Stimulated activated naive B cell treated with anti-CD40 and anti-IgM and Interleukin-4, amounts not matched to agents 10 μg/mL and 1 μg/mL and 100 μg/mL, for 72 hours (primary cell): ENCODE measurements at regions not wholly inside any gene's neighbourhood (a gene's known extent, or its start where the extent isn't known, plus 50 kb on each side); places are given as distances from the start of the nearest gene placed in this dataset.
"Not testable (repeated sequence)": the region's sequence is repeated elsewhere in the genome, so short reads cannot be mapped to it uniquely, and the experiment has no call there.

Experiments used
- ATAC-seq, 2 donors: fragments of 150-1000 bp; cut with Tn5 transposase; replicated peaks; 2 replicates each; pipeline ENCODE4 v1.10.0; 2021; ENCODE audit warnings: moderate library complexity in 1 of 2
- DNase-seq: peaks from one replicate; pipeline ENCODE4 v3.0.0; 2021
- H3K27ac Mint-ChIP-seq: one replicate; pipeline ENCODE4 v1.8.0; 2022; ENCODE audit warnings: mild to moderate bottlenecking, mixed read lengths
- H3K27me3 Mint-ChIP-seq, 2 donors: one replicate each; pipeline ENCODE4 v1.8.0; 2022; ENCODE audit warnings: mixed read lengths in 2 of 2
- H3K36me3 Mint-ChIP-seq, 2 donors: one replicate each; pipeline ENCODE4 v1.8.0; 2022; ENCODE audit warnings: mixed read lengths in 2 of 2, mild to moderate bottlenecking in 1 of 2
- H3K4me1 Mint-ChIP-seq, 2 donors: one replicate each; pipeline ENCODE4 v1.8.0; 2022; ENCODE audit warnings: mixed read lengths in 2 of 2, mild to moderate bottlenecking in 1 of 2
- H3K4me3 Mint-ChIP-seq, 2 donors: one replicate each; pipeline ENCODE4 v1.8.0; 2022; ENCODE audit warnings: mild to moderate bottlenecking in 2 of 2, mixed read lengths in 2 of 2, moderate library complexity in 1 of 2
- H3K9me3 Mint-ChIP-seq, 2 donors: one replicate each; pipeline ENCODE4 v1.8.0; 2022; ENCODE audit warnings: mixed read lengths in 2 of 2, mild to moderate bottlenecking in 1 of 2

- Mint-ChIP-seq H3K9me3 (peaks cover 0 to 3% of the 10 kb centered on the region in 2 donors), H3K27me3 (no peaks in the 10 kb centered on the region), H3K4me3 (no peak overlapping the region), H3K4me1 (no peaks in the 10 kb centered on the region), H3K27ac (no peak overlapping the region), H3K36me3 (no peaks in the 10 kb centered on the region)
- DNase-seq (no peak), ATAC-seq (no peak)
These were observed 57.6 kb downstream of the CCDC59 start for GRCh38 chr12:82300611-82301010.

GRCh38 chr12:82299319-82300025, 58.7 kb downstream of the CCDC59 start:
- DNase-seq = no peak
- H3K4me1 Mint-ChIP-seq = no peaks in the 10 kb centered on the region
- no peak overlapping the region for H3K4me3 Mint-ChIP-seq
- ATAC-seq = no peak
- no peaks in the 10 kb centered on the region for H3K36me3 Mint-ChIP-seq
- H3K27ac Mint-ChIP-seq = no peak overlapping the region
- no peaks in the 10 kb centered on the region for H3K27me3 Mint-ChIP-seq
- H3K9me3 Mint-ChIP-seq = peaks cover 0 to under 1% of the 10 kb centered on the region in 2 donors

- no peaks in the 10 kb centered on the region for H3K9me3 Mint-ChIP-seq
- H3K4me1 Mint-ChIP-seq = no peaks in the 10 kb centered on the region
- no peak overlapping the region for H3K27ac Mint-ChIP-seq
- no peak for ATAC-seq
- no peaks in the 10 kb centered on the region for H3K36me3 Mint-ChIP-seq
- no peak overlapping the region for H3K4me3 Mint-ChIP-seq
- H3K27me3 Mint-ChIP-seq = no peaks in the 10 kb centered on the region
- DNase-seq = no peak
These were observed 67.8 kb downstream of the CCDC59 start for GRCh38 chr12:82290415-82290814.

- H3K4me1 Mint-ChIP-seq, H3K4me3 Mint-ChIP-seq, H3K9me3 Mint-ChIP-seq, H3K27ac Mint-ChIP-seq, H3K27me3 Mint-ChIP-seq, ATAC-seq, DNase-seq, H3K36me3 Mint-ChIP-seq: not testable (repeated sequence)
These were observed 76.9 kb downstream of the CCDC59 start for GRCh38 chr12:82281335-82281734.

- Mint-ChIP-seq H3K9me3 (peaks cover 9 to 11% of the 10 kb centered on the region in 2 donors), H3K36me3 (peaks cover 0 to 2% of the 10 kb centered on the region in 2 donors), H3K27ac (no peak overlapping the region), H3K27me3 (no peaks in the 10 kb centered on the region), H3K4me1 (no peaks in the 10 kb centered on the region), H3K4me3 (no peak overlapping the region)
- DNase-seq (no peak), ATAC-seq (no peak)
These were observed 78.6 kb downstream of the CCDC59 start for GRCh38 chr12:82279536-82280058.

GRCh38 chr12:82277582-82277981, 80.6 kb downstream of the CCDC59 start:
- H3K4me3 Mint-ChIP-seq = no peak overlapping the region
- DNase-seq = no peak
- no peak overlapping the region for H3K27ac Mint-ChIP-seq
- no peak for ATAC-seq
- H3K4me1 Mint-ChIP-seq = no peaks in the 10 kb centered on the region
- peaks cover 9 to 14% of the 10 kb centered on the region in 2 donors for H3K9me3 Mint-ChIP-seq
- peaks cover 0 to 2% of the 10 kb centered on the region in 2 donors for H3K36me3 Mint-ChIP-seq
- no peaks in the 10 kb centered on the region for H3K27me3 Mint-ChIP-seq

- ATAC-seq (no peak), DNase-seq (no peak)
- H3K27me3 Mint-ChIP-seq = no peaks in the 10 kb centered on the region
- H3K4me3 Mint-ChIP-seq = no peak overlapping the region
- H3K27ac Mint-ChIP-seq = no peak overlapping the region
- no peaks in the 10 kb centered on the region for H3K36me3 Mint-ChIP-seq
- H3K9me3 Mint-ChIP-seq = peaks cover 5 to 7% of the 10 kb centered on the region in 2 donors
- no peaks in the 10 kb centered on the region for H3K4me1 Mint-ChIP-seq
These were observed 115.5 kb downstream of the CCDC59 start for GRCh38 chr12:82242729-82243128.

- Mint-ChIP-seq H3K36me3 (no peaks in the 10 kb centered on the region), H3K4me1 (no peaks in the 10 kb centered on the region), H3K4me3 (no peak overlapping the region), H3K9me3 (peaks cover 4% of the 10 kb centered on the region in 2 donors), H3K27ac (no peak overlapping the region), H3K27me3 (no peaks in the 10 kb centered on the region)
- DNase-seq (no peak), ATAC-seq (no peak)
These were observed 132.3 kb downstream of the CCDC59 start for GRCh38 chr12:82225871-82226270.

- Mint-ChIP-seq H3K4me1 (no peaks in the 10 kb centered on the region), H3K27ac (no peak overlapping the region), H3K27me3 (no peaks in the 10 kb centered on the region), H3K36me3 (no peaks in the 10 kb centered on the region), H3K4me3 (no peak overlapping the region), H3K9me3 (peaks cover 4% of the 10 kb centered on the region in 2 donors)
- ATAC-seq = no peak
- DNase-seq = no peak
These were observed 134.8 kb downstream of the CCDC59 start for GRCh38 chr12:82223426-82223825.

- ATAC-seq = no peak
- H3K27ac Mint-ChIP-seq = no peak overlapping the region
- no peak overlapping the region for H3K4me3 Mint-ChIP-seq
- no peaks in the 10 kb centered on the region for H3K27me3 Mint-ChIP-seq
- H3K36me3 Mint-ChIP-seq = peaks cover 0 to 2% of the 10 kb centered on the region in 2 donors
- no peaks in the 10 kb centered on the region for H3K4me1 Mint-ChIP-seq
- no peak for DNase-seq
- H3K9me3 Mint-ChIP-seq = peaks cover 4 to 6% of the 10 kb centered on the region in 2 donors
These were observed 141.7 kb downstream of the CCDC59 start for GRCh38 chr12:82216475-82216874.

- ATAC-seq (no peak), DNase-seq (no peak)
- H3K4me1 Mint-ChIP-seq = no peaks in the 10 kb centered on the region
- peaks cover 0 to 2% of the 10 kb centered on the region in 2 donors for H3K36me3 Mint-ChIP-seq
- no peak overlapping the region for H3K4me3 Mint-ChIP-seq
- no peak overlapping the region for H3K27ac Mint-ChIP-seq
- H3K9me3 Mint-ChIP-seq = peaks cover 7 to 13% of the 10 kb centered on the region in 2 donors
- no peaks in the 10 kb centered on the region for H3K27me3 Mint-ChIP-seq
These were observed 144.4 kb downstream of the CCDC59 start for GRCh38 chr12:82213761-82214160.

GRCh38 chr12:82210882-82211281, 147.3 kb downstream of the CCDC59 start:
- DNase-seq (no peak), ATAC-seq (no peak)
- H3K27me3 Mint-ChIP-seq = no peaks in the 10 kb centered on the region
- no peak overlapping the region for H3K4me3 Mint-ChIP-seq
- H3K36me3 Mint-ChIP-seq = peaks cover 0 to 2% of the 10 kb centered on the region in 2 donors
- peaks cover 4 to 13% of the 10 kb centered on the region in 2 donors for H3K9me3 Mint-ChIP-seq
- no peak overlapping the region for H3K27ac Mint-ChIP-seq
- H3K4me1 Mint-ChIP-seq = no peaks in the 10 kb centered on the region

GRCh38 chr12:82209533-82209932, 148.7 kb downstream of the CCDC59 start:
- Mint-ChIP-seq H3K9me3 (peaks cover 4 to 13% of the 10 kb centered on the region in 2 donors), H3K27me3 (no peaks in the 10 kb centered on the region), H3K4me3 (no peak overlapping the region), H3K4me1 (no peaks in the 10 kb centered on the region), H3K36me3 (peaks cover 0 to 2% of the 10 kb centered on the region in 2 donors), H3K27ac (no peak overlapping the region)
- DNase-seq = no peak
- no peak for ATAC-seq

- peaks cover 8 to 15% of the 10 kb centered on the region in 2 donors for H3K9me3 Mint-ChIP-seq
- H3K27ac Mint-ChIP-seq = no peak overlapping the region
- DNase-seq (no peak), ATAC-seq (no peak)
- no peaks in the 10 kb centered on the region for H3K4me1 Mint-ChIP-seq
- H3K4me3 Mint-ChIP-seq = no peak overlapping the region
- no peaks in the 10 kb centered on the region for H3K27me3 Mint-ChIP-seq
- H3K36me3 Mint-ChIP-seq = peaks cover 0 to 2% of the 10 kb centered on the region in 2 donors
These were observed 150.6 kb downstream of the CCDC59 start for GRCh38 chr12:82207556-82207955.

- Mint-ChIP-seq H3K9me3 (peaks cover 6 to 9% of the 10 kb centered on the region in 2 donors), H3K27me3 (no peaks in the 10 kb centered on the region), H3K36me3 (no peaks in the 10 kb centered on the region), H3K4me3 (no peak overlapping the region), H3K27ac (no peak overlapping the region), H3K4me1 (no peaks in the 10 kb centered on the region)
- DNase-seq = no peak
- ATAC-seq = no peak
These were observed 155.1 kb downstream of the CCDC59 start for GRCh38 chr12:82203086-82203485.
